Transverse colon (tissue), 4 donors: ENCODE measurements at regions not wholly inside any gene's neighbourhood (a gene's known extent, or its start where the extent isn't known, plus 50 kb on each side); places are given as distances from the start of the nearest gene placed in this dataset.
"Not testable (repeated sequence)": the region's sequence is repeated elsewhere in the genome, so short reads cannot be mapped to it uniquely, and the experiment has no call there.

ENCODE experiments used
- POLR2A ChIP-seq: fragments of 450-650 bp; IDR thresholded peaks from one replicate; pipeline ENCODE4 v1.6.1; 2016; ENCODE audit warnings: antibody characterized with exemption, mild to moderate bottlenecking, moderate library complexity
- POLR2AphosphoS5 ChIP-seq, 3 donors: sonication (generic); formaldehyde crosslinking; IDR thresholded peaks; one replicate each; pipeline ENCODE4 v1.6.1; 2016; ENCODE audit warnings: antibody characterized with exemption in 3 of 3
- TF ChIP-seq, protein P1 (sequence below), 5 experiments: fragments of 200-600 bp in 3 of 5; fragments of 450-650 bp in 2 of 5; sonication (generic) in 3 of 5; IDR thresholded peaks; 1 replicate in 2 of 5; 2 replicates in 3 of 5; pipeline ENCODE4 v1.5.1; 2016 to 2017; ENCODE audit warnings: antibody characterized with exemption in 5 of 5, inconsistent platforms in 3 of 5, mild to moderate bottlenecking in 2 of 5, moderate library complexity in 1 of 5

DNA sequence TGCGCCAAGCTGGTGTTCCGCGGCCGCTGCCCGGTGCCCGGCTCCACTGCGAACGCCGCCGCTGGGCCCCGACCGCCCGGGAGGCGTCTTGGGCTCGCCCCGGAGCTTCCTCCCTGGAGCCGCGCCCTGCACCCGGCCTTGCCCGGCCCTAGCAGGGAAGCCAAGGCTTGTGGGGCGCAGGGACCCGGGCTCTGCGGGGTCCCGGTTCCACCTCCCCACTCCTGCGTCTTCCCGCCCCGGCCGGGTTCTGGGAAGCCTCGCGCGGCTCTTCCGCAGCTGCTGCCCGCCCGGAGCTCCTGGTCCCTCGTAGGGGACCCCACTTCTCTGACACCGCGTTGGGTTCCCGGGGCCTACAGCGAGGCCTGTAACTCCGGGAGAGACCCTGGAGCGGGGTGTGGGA is 149.8 kb downstream of the OR4F15 start:
- TF ChIP-seq POLR2AphosphoS5 (IDR thresholded peaks at IDR 0.05); POLR2A: not testable (repeated sequence)
- TF ChIP-seq, protein P1, sequence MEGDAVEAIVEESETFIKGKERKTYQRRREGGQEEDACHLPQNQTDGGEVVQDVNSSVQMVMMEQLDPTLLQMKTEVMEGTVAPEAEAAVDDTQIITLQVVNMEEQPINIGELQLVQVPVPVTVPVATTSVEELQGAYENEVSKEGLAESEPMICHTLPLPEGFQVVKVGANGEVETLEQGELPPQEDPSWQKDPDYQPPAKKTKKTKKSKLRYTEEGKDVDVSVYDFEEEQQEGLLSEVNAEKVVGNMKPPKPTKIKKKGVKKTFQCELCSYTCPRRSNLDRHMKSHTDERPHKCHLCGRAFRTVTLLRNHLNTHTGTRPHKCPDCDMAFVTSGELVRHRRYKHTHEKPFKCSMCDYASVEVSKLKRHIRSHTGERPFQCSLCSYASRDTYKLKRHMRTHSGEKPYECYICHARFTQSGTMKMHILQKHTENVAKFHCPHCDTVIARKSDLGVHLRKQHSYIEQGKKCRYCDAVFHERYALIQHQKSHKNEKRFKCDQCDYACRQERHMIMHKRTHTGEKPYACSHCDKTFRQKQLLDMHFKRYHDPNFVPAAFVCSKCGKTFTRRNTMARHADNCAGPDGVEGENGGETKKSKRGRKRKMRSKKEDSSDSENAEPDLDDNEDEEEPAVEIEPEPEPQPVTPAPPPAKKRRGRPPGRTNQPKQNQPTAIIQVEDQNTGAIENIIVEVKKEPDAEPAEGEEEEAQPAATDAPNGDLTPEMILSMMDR (IDR thresholded peaks at IDR 0.05) = not testable (repeated sequence)
